DND-41 (cell line): ENCODE measurements at regions not wholly inside any gene's neighbourhood (a gene's known extent, or its start where the extent isn't known, plus 50 kb on each side); places are given as distances from the start of the nearest gene placed in this dataset.

Experiments used
- CTCF ChIP-seq: IDR thresholded peaks from 2 replicates; pipeline ENCODE4 v1.5.1; 2012; ENCODE audit warnings: borderline replicate concordance, low read length, moderate library complexity, mild to moderate bottlenecking; ENCODE audit not compliant: poor library complexity, severe bottlenecking; ENCODE audit errors: extremely low read depth
- EZH2 ChIP-seq: IDR thresholded peaks from 3 replicates; pipeline ENCODE4 v1.6.1; 2012; ENCODE audit warnings: borderline replicate concordance, low read depth, mild to moderate bottlenecking, moderate library complexity, low read length, inconsistent platforms; ENCODE audit not compliant: severe bottlenecking

DNA sequence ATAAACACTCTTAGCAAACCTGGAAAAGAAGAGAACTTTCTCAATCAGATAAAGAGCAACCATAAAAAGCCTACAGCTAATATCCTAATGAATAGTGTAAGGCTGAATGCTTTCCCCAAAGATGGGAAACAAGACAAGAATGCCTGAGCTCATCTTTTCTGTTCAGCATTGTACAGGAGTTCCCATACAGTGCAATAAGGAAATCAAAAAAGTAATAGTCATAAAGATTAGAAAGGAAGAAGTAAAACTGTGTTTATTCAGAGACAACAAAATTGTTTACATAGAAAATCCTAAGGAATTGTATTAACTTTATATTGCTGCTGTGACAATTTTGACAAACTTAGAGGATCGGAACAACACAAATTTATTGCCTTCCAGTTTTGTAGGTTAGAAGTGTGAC, 330.7 kb upstream of the SLC24A2 start:
- TF ChIP-seq CTCF (no peak), EZH2 (no peak)
